ENCODE measurements at regions not wholly inside any gene's neighbourhood (a gene's known extent, or its start where the extent isn't known, plus 50 kb on each side); places are given as distances from the start of the nearest gene placed in this dataset.
A peak's percentile ranks its signal among the peaks of the same experiment; 100 is the strongest.

- Histone ChIP-seq H3K4me1 (peaks cover 0 to 36% (median 14%) of the 10 kb centered on the region in 9 donors), H3K4me3 (no peak overlapping the region), H3K27me3 (peaks cover 0 to 88% (median 84%) of the 10 kb centered on the region in 7 donors), H3K36me3 (no peaks in the 10 kb centered on the region), H3K9me3 (no peaks in the 10 kb centered on the region), H3K27ac (no peak overlapping the region)
- intact Hi-C loops (cut with DNase I) = loop anchor here in 1 of 10 donors (10.0 kb wide), 1 partner anchor 297 kb away; no protein-coding TSS in a partner anchor
- DNase-seq (no peak), ATAC-seq (peak in 3 of 8 donors; percentile 30 to 46 (median 37))
- TF ChIP-seq CTCF (IDR thresholded peaks at IDR 0.05) = peak in 7 of 9 donors; percentile 18 to 49 (median 31)
- 1 to 3% methylated on average over 13 of the region's 13 CpGs for WGBS, 2 donors
Measured at GRCh38 chr11:43557553-43558110, 122.9 kb upstream of the HSD17B12 start.

- no peaks in the 10 kb centered on the region for H3K9me3 ChIP-seq
- peaks cover 0 to 85% (median 79%) of the 10 kb centered on the region in 7 donors for H3K27me3 ChIP-seq
- ATAC-seq (no peak), DNase-seq (no peak)
- no peaks in the 10 kb centered on the region for H3K36me3 ChIP-seq
- no peak overlapping the region for H3K4me3 ChIP-seq
- TF ChIP-seq CTCF (IDR thresholded peaks at IDR 0.05) = no peak
- no peak overlapping the region for H3K27ac ChIP-seq
- WGBS, 2 donors = 11 to 20% methylated on average over 5 of the region's 5 CpGs
- intact Hi-C loops (cut with DNase I) = loop anchor here in 1 of 10 donors (10.0 kb wide), 1 partner anchor 297 kb away; no protein-coding TSS in a partner anchor
- peaks cover 0 to 36% (median 14%) of the 10 kb centered on the region in 9 donors for H3K4me1 ChIP-seq
Measured at GRCh38 chr11:43558146-43558545, 122.4 kb upstream of the HSD17B12 start.

GRCh38 chr11:43558556-43559127 is 121.9 kb upstream of the HSD17B12 start:
- no peak overlapping the region for H3K27ac ChIP-seq
- ATAC-seq (no peak), DNase-seq (no peak)
- intact Hi-C loops (cut with DNase I) = loop anchor here in 1 of 10 donors (10.0 kb wide), 1 partner anchor 296 kb away; no protein-coding TSS in a partner anchor
- H3K36me3 ChIP-seq = no peaks in the 10 kb centered on the region
- peaks cover 0 to 83% (median 75%) of the 10 kb centered on the region in 7 donors for H3K27me3 ChIP-seq
- H3K9me3 ChIP-seq = no peaks in the 10 kb centered on the region
- no peak overlapping the region for H3K4me3 ChIP-seq
- 18 to 22% methylated on average over 8 of the region's 8 CpGs for WGBS, 2 donors
- TF ChIP-seq CTCF (IDR thresholded peaks at IDR 0.05) = no peak
- H3K4me1 ChIP-seq = peaks cover 0 to 36% (median 14%) of the 10 kb centered on the region in 9 donors

- intact Hi-C loops (cut with DNase I) = loop anchor here in 3 of 10 donors (5.0 to 10.0 kb wide), 3 partner anchors 47 to 243 kb away; no protein-coding TSS in a partner anchor
- H3K27me3 ChIP-seq = peaks cover 0 to 71% (median 66%) of the 10 kb centered on the region in 7 donors
- 72 to 77% methylated on average over 3 of the region's 3 CpGs for WGBS, 2 donors
Measured at GRCh38 chr11:43561832-43562231, 118.7 kb upstream of the HSD17B12 start.

More at GRCh38 chr11:43561832-43562231, 118.7 kb upstream of the HSD17B12 start:
- Histone ChIP-seq H3K36me3 (no peaks in the 10 kb centered on the region), H3K4me1 (peaks cover 0 to 18% (median 5%) of the 10 kb centered on the region in 9 donors), H3K9me3 (no peaks in the 10 kb centered on the region), H3K4me3 (no peak overlapping the region), H3K27ac (no peak overlapping the region)
- no peak for DNase-seq
- TF ChIP-seq CTCF (IDR thresholded peaks at IDR 0.05) = no peak
- no peak for ATAC-seq
